ENCODE measurements at regions not wholly inside any gene's neighbourhood (a gene's known extent, or its start where the extent isn't known, plus 50 kb on each side); places are given as distances from the start of the nearest gene placed in this dataset.
A peak's percentile ranks its signal among the peaks of the same experiment; 100 is the strongest.

DNA sequence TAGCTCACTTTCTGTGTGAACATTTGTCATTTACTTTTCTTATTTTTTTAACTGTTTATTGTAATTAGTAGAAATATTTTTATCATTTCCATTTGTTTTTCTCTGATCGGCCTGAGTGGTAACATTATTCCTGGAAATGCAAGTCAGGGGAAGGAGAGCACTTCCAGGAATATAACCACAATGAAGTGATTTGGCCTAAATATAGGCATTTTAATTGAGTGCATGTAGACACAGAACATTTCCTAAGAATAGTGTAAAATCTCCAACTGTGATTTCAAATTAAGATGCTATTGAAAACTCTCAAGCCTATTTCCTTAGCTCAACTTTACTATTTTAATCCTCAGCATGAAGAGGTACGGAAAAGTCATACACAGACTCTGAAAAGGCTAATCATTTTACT, 86.5 kb upstream of the SKAP2 start:
- FAIRE-seq = no peak
- 73% methylated on average over 2 of the region's 2 CpGs; no CpG with 5 or more reads in 1 of the 2 experiments for WGBS, 2 experiments (ENCODE audit: extremely low coverage in 1 of 2, insufficient coverage in 1 of 2, insufficient read length in 1 of 2, insufficient replicate concordance in 2 of 2, low coverage in 1 of 2, low lambda C conversion rate in 2 of 2, missing lambda C conversion rate in 1 of 2)
- H3K18ac ChIP-seq (ENCODE audit: extremely low read depth, low read length) = no peak overlapping the region
- H3K4me3 ChIP-seq (ENCODE audit: extremely low read depth in 1 of 4, insufficient read depth in 2 of 4, low read depth in 3 of 4, low read length in 4 of 4) = no peak overlapping the region; a peak in 1 of 8 replicates
- peak overlapping the region; percentile 34 for H4K5ac ChIP-seq (ENCODE audit: insufficient read length, low read depth, low read length)
- H3K56ac ChIP-seq (replicated peaks; ENCODE audit: insufficient read length, low read depth, low read length) = no peak overlapping the region
- H3K27ac ChIP-seq (ENCODE audit: low read depth, low read length) = no peak overlapping the region
- H3K79me2 ChIP-seq (ENCODE audit: control insufficient read depth in 1 of 2, insufficient read depth in 2 of 2, low read length in 2 of 2) = no peaks in the 10 kb centered on the region
- H2AFZ ChIP-seq (ENCODE audit: low read length) = no peak overlapping the region
- no peak overlapping the region for H2BK5ac ChIP-seq (ENCODE audit: low read depth, low read length)
- no peaks in the 10 kb centered on the region for H3K27me3 ChIP-seq (replicated peaks in 1 of 4; ENCODE audit: control insufficient read depth in 3 of 4, extremely low read depth in 1 of 4, insufficient read depth in 3 of 4, low read length in 3 of 4)
- H3K23ac ChIP-seq (ENCODE audit: insufficient read length) = no peak overlapping the region
- H3K14ac ChIP-seq (ENCODE audit: insufficient read length) = no peak overlapping the region
- H2BK12ac ChIP-seq (ENCODE audit: low read depth, low read length) = no peak overlapping the region
- H3K9me3 ChIP-seq (ENCODE audit: insufficient read depth in 2 of 2, low read depth in 1 of 2, low read length in 1 of 2) = no peaks in the 10 kb centered on the region
- H4K20me1 ChIP-seq (replicated peaks in 1 of 2; ENCODE audit: control insufficient read depth in 1 of 2, insufficient read depth in 2 of 2, low read length in 2 of 2) = no peaks in the 10 kb centered on the region
- no peak overlapping the region for H3K4me2 ChIP-seq (ENCODE audit: insufficient read depth in 1 of 2, low read depth in 2 of 2, low read length in 2 of 2)
- H3K23me2 ChIP-seq (ENCODE audit: low read depth, low read length) = no peaks in the 10 kb centered on the region
- H2BK15ac ChIP-seq (ENCODE audit: low read length) = no peak overlapping the region
- no peak for DNase-seq (ENCODE audit: low read depth in 1 of 2, low spot score in 2 of 2)
- CTCF ChIA-PET (ENCODE audit: partially characterized antibody) = interaction anchor here (1.1 to 1.3 kb wide), 2 partner anchors 27 to 41 kb away, joined by 3 read pairs; no protein-coding TSS in a partner anchor
- H2AK5ac ChIP-seq (ENCODE audit: low read depth, low read length) = no peak overlapping the region
- H3K36me3 ChIP-seq (ENCODE audit: control insufficient read depth in 2 of 4, insufficient read depth in 4 of 4, low read length in 3 of 4) = no peaks in the 10 kb centered on the region
- H3K4ac ChIP-seq (replicated peaks; ENCODE audit: insufficient read length, low read depth, low read length) = no peak overlapping the region
- H2BK120ac ChIP-seq (replicated peaks; ENCODE audit: low read depth, low read length) = no peak overlapping the region
- no peak overlapping the region for H2BK20ac ChIP-seq (ENCODE audit: low read length)
- no peak overlapping the region for H3K9ac ChIP-seq (replicated peaks in 1 of 4; ENCODE audit: extremely low read depth in 1 of 4, low read depth in 3 of 4, low read length in 3 of 4)
- POLR2A ChIA-PET (ENCODE audit: partially characterized antibody) = no interaction called here
- H3K79me1 ChIP-seq (ENCODE audit: low read depth, low read length) = no peaks in the 10 kb centered on the region
- H3K4me1 ChIP-seq (replicated peaks in 1 of 4; ENCODE audit: control insufficient read depth in 3 of 4, insufficient read depth in 4 of 4, low read length in 3 of 4) = peaks cover 0 to 27% (median 9%) of the 10 kb centered on the region in 4 experiments; a peak in 6 of 7 replicates
- no peak overlapping the region for H4K8ac ChIP-seq (ENCODE audit: extremely low read depth, insufficient read depth, low read length)
- H4K91ac ChIP-seq (replicated peaks; ENCODE audit: insufficient read length, low read length) = no peak overlapping the region
- TF ChIP-seq CBX5 (IDR thresholded peaks at IDR 0.05; ENCODE audit: low read depth, low read length) (no peak), KDM1A (IDR thresholded peaks at IDR 0.05; ENCODE audit: borderline replicate concordance, low read length) (no peak), JUN (IDR thresholded peaks at IDR 0.05; ENCODE audit: low read depth, low read length) (no peak), GABPA (IDR thresholded peaks at IDR 0.05; ENCODE audit: borderline replicate concordance, insufficient read depth, low read length) (no peak), SP2 (IDR thresholded peaks at IDR 0.05; ENCODE audit: low read length) (no peak), EP300 (IDR thresholded peaks at IDR 0.05; ENCODE audit: borderline replicate concordance in 1 of 2, low read depth in 2 of 2, low read length in 2 of 2) (no peak)
- TF ChIP-seq, protein P1, sequence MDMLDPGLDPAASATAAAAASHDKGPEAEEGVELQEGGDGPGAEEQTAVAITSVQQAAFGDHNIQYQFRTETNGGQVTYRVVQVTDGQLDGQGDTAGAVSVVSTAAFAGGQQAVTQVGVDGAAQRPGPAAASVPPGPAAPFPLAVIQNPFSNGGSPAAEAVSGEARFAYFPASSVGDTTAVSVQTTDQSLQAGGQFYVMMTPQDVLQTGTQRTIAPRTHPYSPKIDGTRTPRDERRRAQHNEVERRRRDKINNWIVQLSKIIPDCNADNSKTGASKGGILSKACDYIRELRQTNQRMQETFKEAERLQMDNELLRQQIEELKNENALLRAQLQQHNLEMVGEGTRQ (IDR thresholded peaks at IDR 0.05; ENCODE audit: low read length) = no peak
